Osteoblast (primary cell): ENCODE measurements at regions not wholly inside any gene's neighbourhood (a gene's known extent, or its start where the extent isn't known, plus 50 kb on each side); places are given as distances from the start of the nearest gene placed in this dataset.
"Not testable (repeated sequence)": the region's sequence is repeated elsewhere in the genome, so short reads cannot be mapped to it uniquely, and the experiment has no call there.

Experiments
- DNase-seq: peaks from one replicate; pipeline ENCODE4 v3.0.0; 2011; ENCODE audit warnings: low spot score, mixed read lengths; ENCODE audit not compliant: insufficient read length; ENCODE audit errors: missing footprints
- H2AFZ ChIP-seq: 2 replicates; pipeline ENCODE4 v1.6.0; 2011; ENCODE audit warnings: mild to moderate bottlenecking, low read length
- H3K27ac ChIP-seq: 2 replicates; pipeline ENCODE4 v1.5.1; 2011; ENCODE audit warnings: mild to moderate bottlenecking, low read depth, low read length, moderate library complexity
- H3K27me3 ChIP-seq: 2 replicates; pipeline ENCODE4 v1.6.0; 2012; ENCODE audit warnings: mild to moderate bottlenecking, control low read depth, inconsistent platforms, low read length, moderate library complexity; ENCODE audit not compliant: insufficient read depth
- H3K36me3 ChIP-seq: 2 replicates; pipeline ENCODE4 v1.5.1; 2011; ENCODE audit warnings: mild to moderate bottlenecking, low read length, control low read depth, moderate library complexity; ENCODE audit not compliant: insufficient read depth
- H3K4me1 ChIP-seq: 2 replicates; pipeline ENCODE4 v1.5.1; 2011; ENCODE audit warnings: mild to moderate bottlenecking, low read length, control low read depth, moderate library complexity; ENCODE audit not compliant: insufficient read depth
- H3K4me2 ChIP-seq: 2 replicates; pipeline ENCODE4 v1.6.0; 2011; ENCODE audit warnings: mild to moderate bottlenecking, low read length; ENCODE audit not compliant: insufficient read depth
- H3K4me3 ChIP-seq: fragments of 200-600 bp; sonication (generic); 3 replicates; pipeline ENCODE4 v1.5.1; 2012; ENCODE audit warnings: mild to moderate bottlenecking, low read length, inconsistent platforms; ENCODE audit not compliant: insufficient read depth
- H3K79me2 ChIP-seq: 2 replicates; pipeline ENCODE4 v1.6.0; 2012; ENCODE audit warnings: mild to moderate bottlenecking, low read length, control low read depth, inconsistent platforms; ENCODE audit not compliant: insufficient read depth
- H3K9me3 ChIP-seq: 2 replicates; pipeline ENCODE4 v1.5.1; 2011; ENCODE audit warnings: low read depth, low read length, control low read depth
- H4K20me1 ChIP-seq: 2 replicates; pipeline ENCODE4 v1.6.0; 2012; ENCODE audit warnings: mild to moderate bottlenecking, low read length, control low read depth; ENCODE audit not compliant: insufficient read depth
- TF ChIP-seq, protein P1 (sequence below): IDR thresholded peaks from 2 replicates; pipeline ENCODE4 v1.5.1; 2011; ENCODE audit warnings: mild to moderate bottlenecking, low read depth, low read length, moderate library complexity; ENCODE audit errors: extremely low read depth

DNA sequence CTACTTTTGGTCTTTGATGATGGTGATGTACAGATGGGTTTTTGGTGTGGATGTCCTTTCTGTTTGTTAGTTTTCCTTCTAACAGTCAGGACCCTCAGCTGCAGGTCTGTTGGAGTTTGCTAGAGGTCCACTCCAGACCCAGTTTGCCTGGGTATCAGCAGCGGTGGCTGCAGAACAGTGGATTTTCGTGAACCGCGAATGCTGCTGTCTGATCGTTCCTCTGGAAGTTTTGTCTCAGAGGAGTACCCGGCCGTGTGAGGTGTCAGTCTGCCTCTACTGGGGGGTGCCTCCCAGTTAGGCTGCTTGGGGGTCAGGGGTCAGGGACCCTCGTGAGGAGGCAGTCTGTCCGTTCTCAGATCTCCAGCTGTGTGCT, 56.6 kb upstream of the TNFAIP8 start:
- not testable (repeated sequence) for H3K27ac ChIP-seq, H2AFZ ChIP-seq, DNase-seq, H3K36me3 ChIP-seq, H3K4me2 ChIP-seq, H3K79me2 ChIP-seq, H3K27me3 ChIP-seq, H4K20me1 ChIP-seq, H3K9me3 ChIP-seq, H3K4me3 ChIP-seq
- peaks cover 41% of the 10 kb centered on the region for H3K4me1 ChIP-seq

DNA sequence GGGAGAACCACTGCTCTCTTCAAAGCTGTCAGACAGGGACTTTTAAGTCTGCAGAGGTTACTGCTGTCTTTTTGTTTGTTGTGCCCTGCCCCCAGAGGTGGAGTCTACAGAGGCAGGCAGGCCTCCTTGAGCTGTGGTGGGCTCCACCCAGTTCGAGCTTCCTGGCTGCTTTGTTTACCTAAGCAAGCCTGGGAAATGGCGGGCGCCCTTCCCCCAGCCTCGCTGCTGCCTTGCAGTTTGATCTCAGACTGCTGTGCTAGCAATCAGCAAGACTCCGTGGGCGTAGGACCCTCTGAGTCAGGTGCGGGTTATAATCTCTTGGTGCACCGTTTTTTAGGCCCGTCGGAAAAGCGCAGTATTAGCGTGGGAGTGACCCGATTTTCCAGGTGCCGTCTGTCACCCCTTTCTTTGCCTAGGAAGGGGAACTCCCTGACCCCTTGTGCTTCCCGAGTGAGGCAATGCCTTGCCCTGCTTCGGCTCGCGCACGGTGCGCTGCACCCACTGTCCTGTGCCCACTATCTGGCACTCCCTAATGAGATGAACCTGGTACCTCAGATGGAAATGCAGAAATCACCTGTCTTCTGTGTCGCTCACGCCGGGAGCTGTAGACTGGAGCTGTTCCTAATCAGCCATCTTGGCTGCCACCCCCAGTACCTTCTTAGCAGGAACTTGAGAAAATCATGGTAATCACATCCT, 56.1 kb upstream of the TNFAIP8 start:
- peaks cover 46% of the 10 kb centered on the region for H3K4me1 ChIP-seq
- H3K79me2 ChIP-seq, DNase-seq, H3K9me3 ChIP-seq, H3K36me3 ChIP-seq, H3K4me3 ChIP-seq, H4K20me1 ChIP-seq, H3K27me3 ChIP-seq: not testable (repeated sequence)
- peak overlapping the region; percentile 50 for H2AFZ ChIP-seq
- peak overlapping the region; percentile 55 for H3K4me2 ChIP-seq
- peak overlapping the region; percentile 53 for H3K27ac ChIP-seq

DNA sequence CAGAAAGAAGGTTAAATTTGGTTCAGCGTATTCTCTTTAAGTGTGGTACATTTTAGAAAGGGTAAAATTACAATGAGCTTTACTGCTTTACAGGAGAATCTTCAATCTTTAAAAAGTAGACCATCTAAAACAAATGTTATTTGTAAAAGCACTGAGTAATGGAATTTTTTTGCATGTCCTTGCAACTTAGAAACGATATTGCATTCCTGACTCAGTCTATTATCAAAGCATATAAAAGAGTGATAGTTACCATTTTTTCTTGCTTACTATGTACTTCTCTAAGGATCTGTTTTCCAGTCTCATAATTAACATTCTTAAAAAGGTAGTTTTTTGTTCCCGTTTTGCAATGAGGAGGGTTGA, 55.5 kb upstream of the TNFAIP8 start:
- no peak for DNase-seq
- peak overlapping the region; percentile 50 for H2AFZ ChIP-seq
- H4K20me1 ChIP-seq = no peaks in the 10 kb centered on the region
- H3K9me3 ChIP-seq = no peaks in the 10 kb centered on the region
- H3K36me3 ChIP-seq = no peaks in the 10 kb centered on the region
- peak overlapping the region; percentile 55 for H3K4me2 ChIP-seq
- TF ChIP-seq, protein P1, sequence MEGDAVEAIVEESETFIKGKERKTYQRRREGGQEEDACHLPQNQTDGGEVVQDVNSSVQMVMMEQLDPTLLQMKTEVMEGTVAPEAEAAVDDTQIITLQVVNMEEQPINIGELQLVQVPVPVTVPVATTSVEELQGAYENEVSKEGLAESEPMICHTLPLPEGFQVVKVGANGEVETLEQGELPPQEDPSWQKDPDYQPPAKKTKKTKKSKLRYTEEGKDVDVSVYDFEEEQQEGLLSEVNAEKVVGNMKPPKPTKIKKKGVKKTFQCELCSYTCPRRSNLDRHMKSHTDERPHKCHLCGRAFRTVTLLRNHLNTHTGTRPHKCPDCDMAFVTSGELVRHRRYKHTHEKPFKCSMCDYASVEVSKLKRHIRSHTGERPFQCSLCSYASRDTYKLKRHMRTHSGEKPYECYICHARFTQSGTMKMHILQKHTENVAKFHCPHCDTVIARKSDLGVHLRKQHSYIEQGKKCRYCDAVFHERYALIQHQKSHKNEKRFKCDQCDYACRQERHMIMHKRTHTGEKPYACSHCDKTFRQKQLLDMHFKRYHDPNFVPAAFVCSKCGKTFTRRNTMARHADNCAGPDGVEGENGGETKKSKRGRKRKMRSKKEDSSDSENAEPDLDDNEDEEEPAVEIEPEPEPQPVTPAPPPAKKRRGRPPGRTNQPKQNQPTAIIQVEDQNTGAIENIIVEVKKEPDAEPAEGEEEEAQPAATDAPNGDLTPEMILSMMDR = no peak
- no peaks in the 10 kb centered on the region for H3K27me3 ChIP-seq
- peaks cover 4% of the 10 kb centered on the region for H3K79me2 ChIP-seq
- H3K4me3 ChIP-seq = no peak overlapping the region
- peaks cover 52% of the 10 kb centered on the region for H3K4me1 ChIP-seq
- H3K27ac ChIP-seq = peak overlapping the region; percentile 56

DNA sequence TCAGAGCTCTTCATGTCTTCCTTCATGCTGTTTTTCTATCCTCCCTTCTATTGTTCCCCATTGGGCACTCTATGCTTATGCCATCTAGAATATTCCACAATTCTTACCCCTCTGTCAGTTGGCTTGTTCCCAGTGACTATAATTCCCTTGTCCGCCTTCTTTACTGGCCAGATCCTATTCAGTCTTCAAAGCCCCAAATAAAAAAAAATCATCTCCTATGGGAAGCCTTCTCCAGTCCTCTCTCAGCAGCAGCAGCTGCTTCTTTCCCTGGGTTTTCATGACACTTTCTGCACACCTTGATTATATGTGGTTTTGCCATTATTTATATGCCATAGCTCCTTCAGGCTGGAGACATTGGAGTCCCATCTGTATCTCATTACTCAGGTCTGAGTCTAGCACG, 54.6 kb upstream of the TNFAIP8 start:
- H3K36me3 ChIP-seq = no peaks in the 10 kb centered on the region
- H3K27me3 ChIP-seq = no peaks in the 10 kb centered on the region
- H3K4me1 ChIP-seq = peaks cover 53% of the 10 kb centered on the region
- TF ChIP-seq, protein P1 = no peak
- no peaks in the 10 kb centered on the region for H3K9me3 ChIP-seq
- no peak overlapping the region for H3K4me3 ChIP-seq
- no peak overlapping the region for H2AFZ ChIP-seq
- H3K79me2 ChIP-seq = peaks cover 11% of the 10 kb centered on the region
- no peak overlapping the region for H3K4me2 ChIP-seq
- DNase-seq = no peak
- no peak overlapping the region for H3K27ac ChIP-seq
- H4K20me1 ChIP-seq = no peaks in the 10 kb centered on the region

DNA sequence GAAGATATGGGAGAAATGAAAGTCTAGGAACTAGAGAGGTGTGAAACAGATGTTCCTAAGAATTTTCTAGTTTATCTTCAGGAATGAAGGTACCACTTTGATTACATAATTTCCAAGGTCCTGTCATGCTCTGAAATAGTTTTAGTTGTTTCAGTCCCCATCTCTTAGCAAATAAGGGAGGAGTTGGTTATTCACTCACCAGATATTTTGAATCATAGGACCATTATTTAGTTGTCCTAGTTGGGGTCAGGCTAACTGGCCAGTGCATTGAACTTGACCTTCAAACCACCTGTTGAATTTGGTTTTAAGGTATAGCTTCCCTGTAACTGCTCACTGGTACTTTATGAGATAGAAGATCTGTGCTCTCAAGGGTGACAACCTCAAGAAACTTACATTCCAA, 53.9 kb upstream of the TNFAIP8 start:
- Histone ChIP-seq H3K4me3 (no peak overlapping the region), H3K4me1 (peaks cover 53% of the 10 kb centered on the region), H3K79me2 (peaks cover 11% of the 10 kb centered on the region), H3K27ac (peak overlapping the region; percentile 99), H3K27me3 (no peaks in the 10 kb centered on the region), H3K4me2 (no peak overlapping the region), H3K36me3 (no peaks in the 10 kb centered on the region), H3K9me3 (no peaks in the 10 kb centered on the region), H4K20me1 (no peaks in the 10 kb centered on the region), H2AFZ (no peak overlapping the region)
- peak; percentile 76 for DNase-seq
- TF ChIP-seq, protein P1 = no peak
